ENCODE measurements at regions not wholly inside any gene's neighbourhood (a gene's known extent, or its start where the extent isn't known, plus 50 kb on each side); places are given as distances from the start of the nearest gene placed in this dataset.

GRCh38 chr9:12956805-12957204 lies 182.0 kb downstream of the LURAP1L start:
- H3K27me3 Mint-ChIP-seq (ENCODE audit: low read depth) = no peaks in the 10 kb centered on the region
- H3K36me3 Mint-ChIP-seq (ENCODE audit: low read depth) = peaks cover 9% of the 10 kb centered on the region
- H3K4me3 Mint-ChIP-seq = no peak overlapping the region
- H3K27ac Mint-ChIP-seq = no peak overlapping the region
- TF ChIP-seq CTCF (IDR thresholded peaks at IDR 0.05; ENCODE audit: unreplicated experiment in 3 of 3) = no peak
- H3K4me1 Mint-ChIP-seq = peaks cover 5% of the 10 kb centered on the region
- peaks cover 11% of the 10 kb centered on the region for H3K9me3 Mint-ChIP-seq

- H3K4me1 Mint-ChIP-seq = peaks cover 5% of the 10 kb centered on the region
- TF ChIP-seq CTCF (IDR thresholded peaks at IDR 0.05; ENCODE audit: unreplicated experiment in 3 of 3) = no peak
- H3K36me3 Mint-ChIP-seq (ENCODE audit: low read depth) = peaks cover 9% of the 10 kb centered on the region
- H3K27me3 Mint-ChIP-seq (ENCODE audit: low read depth) = no peaks in the 10 kb centered on the region
- no peak overlapping the region for H3K27ac Mint-ChIP-seq
- H3K4me3 Mint-ChIP-seq = no peak overlapping the region
- peaks cover 11% of the 10 kb centered on the region for H3K9me3 Mint-ChIP-seq
These were observed 183.5 kb downstream of the LURAP1L start for GRCh38 chr9:12958279-12958678.

- TF ChIP-seq CTCF (IDR thresholded peaks at IDR 0.05; ENCODE audit: unreplicated experiment in 3 of 3) = no peak
- Mint-ChIP-seq H3K4me3 (no peak overlapping the region), H3K27ac (no peak overlapping the region), H3K36me3 (ENCODE audit: low read depth) (peaks cover 9% of the 10 kb centered on the region), H3K27me3 (ENCODE audit: low read depth) (no peaks in the 10 kb centered on the region), H3K9me3 (peaks cover 11% of the 10 kb centered on the region), H3K4me1 (peaks cover 5% of the 10 kb centered on the region)
These were observed 183.9 kb downstream of the LURAP1L start for GRCh38 chr9:12958708-12959107.

GRCh38 chr9:12961276-12961809 lies 186.5 kb downstream of the LURAP1L start:
- no peak for TF ChIP-seq CTCF (IDR thresholded peaks at IDR 0.05; ENCODE audit: unreplicated experiment in 3 of 3)
- H3K4me1 Mint-ChIP-seq = peaks cover 6% of the 10 kb centered on the region
- H3K4me3 Mint-ChIP-seq = no peak overlapping the region
- H3K27ac Mint-ChIP-seq = peak overlapping the region in 2 of 3 experiments; percentile 45 to 82
- no peaks in the 10 kb centered on the region for H3K27me3 Mint-ChIP-seq (ENCODE audit: low read depth)
- H3K9me3 Mint-ChIP-seq = peaks cover 9% of the 10 kb centered on the region
- peaks cover 9% of the 10 kb centered on the region for H3K36me3 Mint-ChIP-seq (ENCODE audit: low read depth)

- Mint-ChIP-seq H3K36me3 (ENCODE audit: low read depth) (no peaks in the 10 kb centered on the region), H3K4me1 (peaks cover 5% of the 10 kb centered on the region), H3K27me3 (ENCODE audit: low read depth) (no peaks in the 10 kb centered on the region), H3K27ac (peak overlapping the region in 2 of 3 experiments; percentile 53 to 90), H3K4me3 (no peak overlapping the region), H3K9me3 (no peaks in the 10 kb centered on the region)
- TF ChIP-seq CTCF (IDR thresholded peaks at IDR 0.05; ENCODE audit: unreplicated experiment in 3 of 3) = no peak
These were observed 188.7 kb downstream of the LURAP1L start for GRCh38 chr9:12963537-12963936.

- TF ChIP-seq CTCF (IDR thresholded peaks at IDR 0.05; ENCODE audit: unreplicated experiment in 3 of 3) = no peak
- no peak overlapping the region for H3K4me3 Mint-ChIP-seq
- peak overlapping the region; percentile 53 to 90 (median 80) for H3K27ac Mint-ChIP-seq
- H3K9me3 Mint-ChIP-seq = no peaks in the 10 kb centered on the region
- H3K4me1 Mint-ChIP-seq = peaks cover 5% of the 10 kb centered on the region
- H3K36me3 Mint-ChIP-seq (ENCODE audit: low read depth) = no peaks in the 10 kb centered on the region
- no peaks in the 10 kb centered on the region for H3K27me3 Mint-ChIP-seq (ENCODE audit: low read depth)
These were observed 189.5 kb downstream of the LURAP1L start for GRCh38 chr9:12964271-12964670.

Data from nephron (organoid).